PFSK-1 (cell line): ENCODE measurements at regions not wholly inside any gene's neighbourhood (a gene's known extent, or its start where the extent isn't known, plus 50 kb on each side); places are given as distances from the start of the nearest gene placed in this dataset.

ENCODE experiments used
- FOXP2 ChIP-seq: optimal IDR thresholded peaks from 2 replicates; pipeline ENCODE3; 2011; ENCODE audit warnings: borderline replicate concordance, control low read depth, inconsistent platforms; ENCODE audit not compliant: insufficient read depth; ENCODE audit errors: extremely low read length, extremely low read depth
- POLR2AphosphoS5 ChIP-seq: IDR thresholded peaks from 2 replicates; pipeline ENCODE4 v1.6.1; 2012; ENCODE audit warnings: low read depth, mild to moderate bottlenecking, control low read depth, low read length, moderate library complexity
- SIN3A ChIP-seq: IDR thresholded peaks from 2 replicates; pipeline ENCODE4 v1.6.1; 2012; ENCODE audit warnings: mild to moderate bottlenecking, low read length, moderate library complexity, borderline replicate concordance; ENCODE audit not compliant: insufficient read depth
- TAF1 ChIP-seq: IDR thresholded peaks from 2 replicates; pipeline ENCODE4 v1.6.1; 2012; ENCODE audit warnings: low read length, control low read depth, borderline replicate concordance; ENCODE audit not compliant: insufficient read depth
- TF ChIP-seq, protein P1 (sequence below), 2 experiments: IDR thresholded peaks; 2 replicates each; pipeline versions ENCODE4 v1.6.1 to v1.8.0; 2011 to 2012; ENCODE audit warnings: low read depth in 2 of 2, low read length in 2 of 2, control low read depth in 1 of 2, inconsistent platforms in 1 of 2, mild to moderate bottlenecking in 1 of 2, moderate library complexity in 1 of 2; ENCODE audit not compliant: insufficient read depth in 1 of 2

DNA sequence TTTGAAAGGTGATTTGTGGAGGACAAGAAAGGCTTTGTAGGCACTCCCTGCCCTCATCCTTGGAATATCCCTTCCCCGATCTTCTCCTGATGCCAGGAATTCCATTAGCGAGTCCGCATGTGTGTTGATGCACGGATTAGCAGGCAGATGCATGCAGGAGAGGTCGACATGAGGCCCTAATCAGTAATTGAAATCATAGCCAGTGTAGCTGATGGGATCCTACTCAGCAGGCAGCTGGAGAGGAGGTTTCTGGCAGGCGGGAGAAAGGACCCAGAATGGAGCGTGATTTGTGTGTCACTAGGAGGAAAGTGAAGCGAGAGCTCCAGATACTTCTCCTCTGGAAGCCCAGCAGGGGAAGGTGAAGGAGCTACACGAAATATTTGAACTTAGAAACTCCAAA lies 196.3 kb upstream of the CDH11 start:
- TF ChIP-seq POLR2AphosphoS5 (no peak), TAF1 (no peak), SIN3A (no peak), FOXP2 (no peak)
- TF ChIP-seq, protein P1, sequence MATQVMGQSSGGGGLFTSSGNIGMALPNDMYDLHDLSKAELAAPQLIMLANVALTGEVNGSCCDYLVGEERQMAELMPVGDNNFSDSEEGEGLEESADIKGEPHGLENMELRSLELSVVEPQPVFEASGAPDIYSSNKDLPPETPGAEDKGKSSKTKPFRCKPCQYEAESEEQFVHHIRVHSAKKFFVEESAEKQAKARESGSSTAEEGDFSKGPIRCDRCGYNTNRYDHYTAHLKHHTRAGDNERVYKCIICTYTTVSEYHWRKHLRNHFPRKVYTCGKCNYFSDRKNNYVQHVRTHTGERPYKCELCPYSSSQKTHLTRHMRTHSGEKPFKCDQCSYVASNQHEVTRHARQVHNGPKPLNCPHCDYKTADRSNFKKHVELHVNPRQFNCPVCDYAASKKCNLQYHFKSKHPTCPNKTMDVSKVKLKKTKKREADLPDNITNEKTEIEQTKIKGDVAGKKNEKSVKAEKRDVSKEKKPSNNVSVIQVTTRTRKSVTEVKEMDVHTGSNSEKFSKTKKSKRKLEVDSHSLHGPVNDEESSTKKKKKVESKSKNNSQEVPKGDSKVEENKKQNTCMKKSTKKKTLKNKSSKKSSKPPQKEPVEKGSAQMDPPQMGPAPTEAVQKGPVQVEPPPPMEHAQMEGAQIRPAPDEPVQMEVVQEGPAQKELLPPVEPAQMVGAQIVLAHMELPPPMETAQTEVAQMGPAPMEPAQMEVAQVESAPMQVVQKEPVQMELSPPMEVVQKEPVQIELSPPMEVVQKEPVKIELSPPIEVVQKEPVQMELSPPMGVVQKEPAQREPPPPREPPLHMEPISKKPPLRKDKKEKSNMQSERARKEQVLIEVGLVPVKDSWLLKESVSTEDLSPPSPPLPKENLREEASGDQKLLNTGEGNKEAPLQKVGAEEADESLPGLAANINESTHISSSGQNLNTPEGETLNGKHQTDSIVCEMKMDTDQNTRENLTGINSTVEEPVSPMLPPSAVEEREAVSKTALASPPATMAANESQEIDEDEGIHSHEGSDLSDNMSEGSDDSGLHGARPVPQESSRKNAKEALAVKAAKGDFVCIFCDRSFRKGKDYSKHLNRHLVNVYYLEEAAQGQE (IDR thresholded peaks at IDR 0.05; ENCODE audit: insufficient read depth in 1 of 2, low read depth in 2 of 2, low read length in 2 of 2): no peak

DNA sequence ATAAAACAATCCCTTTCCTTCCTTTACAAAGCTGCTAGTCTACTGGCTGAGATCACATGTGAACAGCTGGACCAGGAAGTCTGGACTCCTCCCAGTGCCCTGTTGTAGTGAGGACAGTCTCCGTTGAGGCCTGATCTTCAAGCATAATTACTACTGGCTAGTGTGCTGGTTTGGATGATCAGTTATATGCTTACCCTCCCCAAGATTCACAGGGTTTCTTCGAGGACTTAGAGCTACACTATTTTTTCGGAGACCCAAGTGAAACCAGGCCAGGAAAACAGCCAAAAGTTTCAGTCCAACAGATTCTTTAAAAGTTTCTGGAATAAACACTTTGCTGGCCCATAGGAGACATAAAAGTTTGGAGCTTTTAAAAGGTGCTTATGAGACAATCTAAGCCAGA lies 194.9 kb upstream of the CDH11 start:
- no peak for TF ChIP-seq SIN3A
- no peak for TF ChIP-seq POLR2AphosphoS5
- TF ChIP-seq TAF1: no peak
- TF ChIP-seq, protein P1 (IDR thresholded peaks at IDR 0.05; ENCODE audit: insufficient read depth in 1 of 2, low read depth in 2 of 2, low read length in 2 of 2): no peak
- TF ChIP-seq FOXP2: no peak

DNA sequence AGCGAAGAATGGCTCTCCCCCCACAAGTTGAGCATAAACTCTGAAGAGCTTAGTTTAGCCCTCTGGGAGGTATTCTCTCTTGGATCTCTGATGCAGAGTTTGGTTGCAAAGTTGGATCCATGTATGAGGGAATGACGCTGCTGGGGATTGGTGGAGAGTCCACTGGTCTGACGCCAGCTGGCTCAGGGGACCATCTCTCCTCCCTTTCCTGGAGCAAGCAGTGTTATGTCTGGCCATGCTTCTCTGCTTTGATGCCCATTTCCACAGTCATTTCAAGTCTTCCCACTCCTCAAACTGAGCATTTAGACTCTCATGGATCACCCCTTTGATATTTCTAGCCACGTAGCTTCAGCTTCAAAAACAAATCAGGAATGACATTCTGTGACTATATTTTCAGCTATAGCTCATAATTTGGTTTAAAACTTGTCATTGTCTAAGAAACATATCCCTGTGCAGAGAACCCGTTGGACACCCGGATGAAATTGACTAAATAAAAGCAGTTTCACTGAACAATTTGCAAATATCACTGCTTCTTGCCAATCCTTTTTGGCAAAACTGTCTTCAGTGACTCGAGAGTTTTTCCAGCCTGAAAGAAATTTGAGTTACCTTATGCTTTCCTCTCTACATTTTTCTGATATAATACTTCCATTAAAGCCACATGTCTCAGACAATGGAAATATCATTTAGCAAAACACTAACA lies 193.4 kb upstream of the CDH11 start:
- TF ChIP-seq SIN3A (no peak), FOXP2 (no peak), POLR2AphosphoS5 (no peak), TAF1 (no peak)
- TF ChIP-seq, protein P1 (IDR thresholded peaks at IDR 0.05; ENCODE audit: insufficient read depth in 1 of 2, low read depth in 2 of 2, low read length in 2 of 2): no peak

DNA sequence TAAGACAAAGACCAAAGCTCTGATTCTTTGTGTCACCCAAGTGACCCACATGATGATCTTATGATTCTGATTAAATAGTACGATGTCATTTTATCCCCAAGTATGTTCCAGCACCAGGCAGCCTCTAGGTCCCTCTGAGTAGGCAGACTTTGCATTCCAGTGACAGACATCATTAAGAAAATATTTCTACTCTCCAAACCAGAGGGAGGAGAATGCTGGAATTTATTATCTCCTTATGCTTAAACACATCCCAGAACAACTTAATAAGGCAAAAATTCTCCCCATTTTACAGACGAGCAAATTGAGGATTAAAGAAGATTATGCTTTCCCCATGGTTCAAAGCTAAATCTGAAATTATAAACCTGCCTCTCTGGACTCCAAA lies 192.8 kb upstream of the CDH11 start:
- TF ChIP-seq, protein P1 (IDR thresholded peaks at IDR 0.05; ENCODE audit: insufficient read depth in 1 of 2, low read depth in 2 of 2, low read length in 2 of 2): no peak
- no peak for TF ChIP-seq FOXP2
- no peak for TF ChIP-seq TAF1

DNA sequence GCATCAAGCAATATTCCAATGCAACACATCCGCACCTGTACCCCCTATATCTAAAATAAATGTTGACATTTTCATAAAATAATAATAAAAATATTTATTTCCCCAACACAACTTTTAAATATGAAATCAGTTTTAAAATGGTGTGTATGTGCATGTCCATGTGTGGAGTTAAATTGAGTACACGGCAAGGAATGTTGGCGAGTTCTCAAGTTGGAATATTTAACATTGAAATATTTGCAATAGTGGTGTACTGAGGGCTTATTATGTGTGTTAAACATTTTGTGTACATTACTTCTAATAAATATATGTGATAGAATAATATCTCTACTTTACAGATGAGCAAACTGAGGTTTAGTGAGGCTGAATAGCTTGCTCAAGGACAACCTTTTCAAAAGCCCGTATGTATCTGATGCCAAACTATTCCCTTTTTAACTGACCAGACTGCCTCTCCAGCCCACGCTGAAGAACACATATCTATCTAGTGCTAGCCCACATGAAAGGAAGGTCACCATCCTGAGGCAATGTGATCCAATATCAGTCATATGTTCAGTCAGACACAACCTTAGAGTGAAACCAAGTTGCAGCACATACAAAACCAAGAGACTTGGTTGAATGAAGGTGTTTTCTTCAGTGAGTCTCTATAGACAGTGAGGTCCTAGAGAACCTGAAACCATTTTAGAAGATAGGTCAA lies 192.2 kb upstream of the CDH11 start:
- TF ChIP-seq SIN3A (no peak), POLR2AphosphoS5 (no peak), FOXP2 (no peak), TAF1 (no peak)
- TF ChIP-seq, protein P1 (IDR thresholded peaks at IDR 0.05; ENCODE audit: insufficient read depth in 1 of 2, low read depth in 2 of 2, low read length in 2 of 2): no peak
